HG03095 (cell line): ENCODE measurements at regions not wholly inside any gene's neighbourhood (a gene's known extent, or its start where the extent isn't known, plus 50 kb on each side); places are given as distances from the start of the nearest gene placed in this dataset.
"Not testable (repeated sequence)": the region's sequence is repeated elsewhere in the genome, so short reads cannot be mapped to it uniquely, and the experiment has no call there.

Experiments used
- ATAC-seq: cut with Tn5 transposase; IDR thresholded peaks from one replicate; pipeline ENCODE4 v1.9.1; 2021; ENCODE audit warnings: moderate library complexity; ENCODE audit not compliant: unreplicated experiment

DNA sequence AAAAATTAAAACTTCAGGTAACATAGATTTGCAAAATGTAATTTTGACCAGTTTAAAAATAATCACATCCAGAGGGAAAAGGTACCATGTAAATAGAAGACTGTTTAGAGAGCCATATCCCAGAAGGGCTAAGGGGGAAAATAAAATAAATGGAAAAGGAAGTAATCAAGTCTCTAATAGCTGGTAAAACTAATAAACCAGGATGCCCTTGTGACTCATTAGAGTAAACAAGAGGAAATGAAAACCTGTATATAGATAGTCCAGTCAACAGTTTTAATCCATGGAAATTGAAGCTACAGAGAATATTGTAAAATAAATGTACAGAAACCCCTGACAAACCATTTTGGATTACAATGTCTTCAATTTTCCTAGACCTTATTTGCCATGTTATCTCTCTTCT, 698.0 kb upstream of the RGS18 start:
- ATAC-seq: no peak

DNA sequence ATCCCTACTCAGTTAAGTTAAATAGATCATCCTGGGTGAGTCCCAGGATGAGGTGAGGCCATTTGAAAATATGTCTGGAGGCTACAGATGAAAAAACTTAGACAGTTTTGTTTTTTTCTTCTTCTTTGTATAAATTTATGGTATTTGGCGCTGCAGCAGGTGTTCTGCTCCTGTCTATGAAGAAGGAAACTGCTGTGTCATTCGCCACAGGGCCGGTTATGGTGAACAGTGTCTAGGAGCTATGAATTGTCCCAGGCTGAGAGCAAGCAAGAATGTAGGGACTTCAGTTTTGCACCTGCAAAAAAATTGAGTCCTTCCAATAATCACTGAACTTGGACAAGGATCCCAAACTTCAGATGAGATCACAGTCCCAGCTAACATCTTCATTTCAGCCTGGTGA, 674.3 kb upstream of the RGS18 start:
- no peak for ATAC-seq

DNA sequence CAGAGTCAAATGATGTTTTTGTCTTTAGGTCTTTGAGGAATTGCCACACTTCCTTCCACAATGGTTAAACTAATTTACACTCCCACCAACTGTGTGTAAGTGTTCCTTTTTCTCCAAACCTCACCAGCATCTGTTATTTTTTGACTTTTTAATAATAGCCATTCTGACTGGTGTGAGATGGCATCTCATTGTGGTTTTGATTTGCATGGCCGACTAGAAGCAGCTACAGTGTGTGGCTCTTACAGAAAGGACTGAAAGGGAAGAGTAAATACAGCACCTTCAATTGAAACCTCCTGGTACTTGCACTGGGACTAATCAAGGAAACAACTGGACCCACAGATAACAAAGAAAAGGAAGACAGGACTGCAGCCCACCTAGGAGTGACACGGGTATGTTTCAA, 668.0 kb upstream of the RGS18 start:
- ATAC-seq: no peak

DNA sequence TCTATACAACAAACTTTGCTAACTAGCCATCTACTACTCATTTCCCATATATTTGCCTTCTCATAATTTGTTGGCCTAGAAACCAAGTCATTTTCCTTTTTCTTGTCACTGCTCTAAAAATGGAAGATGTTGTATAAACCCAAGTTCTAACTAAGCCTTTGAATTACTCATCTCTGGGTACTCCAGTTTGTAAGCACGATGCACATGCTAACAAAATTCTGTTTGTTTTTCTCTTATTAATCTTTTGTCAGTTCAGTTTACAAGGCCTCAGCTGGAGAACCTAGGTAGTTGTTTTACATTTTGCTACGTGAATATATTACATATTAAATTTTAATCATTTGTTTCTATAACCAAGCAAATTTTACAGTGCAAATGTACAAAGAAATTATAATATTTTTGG, 663.2 kb upstream of the RGS18 start:
- ATAC-seq: no peak

DNA sequence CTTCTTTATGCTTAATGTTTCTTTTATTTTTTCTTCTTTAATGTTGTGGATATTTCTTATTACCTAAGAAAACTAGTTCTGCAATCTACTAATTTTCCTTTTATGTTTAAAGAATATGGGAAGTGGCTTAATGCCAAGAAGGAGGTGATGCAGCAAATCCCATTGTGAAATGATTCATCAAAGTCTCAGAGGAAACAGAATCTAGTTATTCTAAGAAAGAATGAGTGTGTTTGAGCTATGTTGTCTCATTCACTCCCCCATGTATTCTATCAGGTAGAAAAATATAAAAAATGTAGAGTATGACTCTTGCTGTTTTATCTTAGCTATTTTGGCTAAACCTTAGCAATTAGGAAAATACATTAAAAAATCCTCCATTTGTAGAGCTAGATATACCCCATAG, 659.9 kb upstream of the RGS18 start:
- no peak for ATAC-seq

DNA sequence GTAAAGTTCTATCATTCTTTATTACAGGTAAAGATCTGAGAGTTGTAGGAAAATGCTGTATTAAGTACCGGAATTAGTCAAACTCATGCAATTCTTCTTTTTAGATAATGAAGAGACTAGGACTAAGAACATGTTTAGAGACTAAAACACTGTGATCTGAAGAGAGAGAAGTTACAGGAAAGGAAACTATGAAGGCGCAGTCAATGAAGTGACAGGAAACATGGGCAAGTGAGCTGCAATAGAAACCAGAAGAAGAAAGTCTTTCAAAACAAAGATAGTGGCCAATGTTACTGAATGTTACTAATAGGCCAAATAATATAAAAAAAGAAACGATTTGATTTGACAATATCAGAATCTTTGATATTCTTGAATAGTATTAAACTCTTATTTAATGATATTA, 659.4 kb upstream of the RGS18 start:
- no peak for ATAC-seq

DNA sequence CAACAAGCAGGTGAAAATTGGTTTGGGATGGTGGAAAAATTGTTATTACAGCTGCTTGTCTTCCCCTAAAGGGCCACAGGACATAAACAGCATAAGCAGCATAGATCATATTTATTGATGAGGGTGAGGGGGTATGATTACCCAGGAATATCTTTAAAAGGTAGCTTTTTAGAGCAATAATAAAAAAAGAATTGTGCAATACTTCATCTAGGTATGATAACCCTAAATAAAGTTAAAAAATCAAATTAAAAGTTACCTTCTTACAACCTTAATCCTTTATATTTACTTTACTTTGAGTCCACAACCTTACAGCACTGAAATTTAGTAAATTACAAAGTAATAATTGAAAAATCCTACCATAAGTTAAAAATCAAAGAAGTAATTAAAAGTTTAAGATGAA, 653.3 kb upstream of the RGS18 start:
- ATAC-seq: no peak

DNA sequence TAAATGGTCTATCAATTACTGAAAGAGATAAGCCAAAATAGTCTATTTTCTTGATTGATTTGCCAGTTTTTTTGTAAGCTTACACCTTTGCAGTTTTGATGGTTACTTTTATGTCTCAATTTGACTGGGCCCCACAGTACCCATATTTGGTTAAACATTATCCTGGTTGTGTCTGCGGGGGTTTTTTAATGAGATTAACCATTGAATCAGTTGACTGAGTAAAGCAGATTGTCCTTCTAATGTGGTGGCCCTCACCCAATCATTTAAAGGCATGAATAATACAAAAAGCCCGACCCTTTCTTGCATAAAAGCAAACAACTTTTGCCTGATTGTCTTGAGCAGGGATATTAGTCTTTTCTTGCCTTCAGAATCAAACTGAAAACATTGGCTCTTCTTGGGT, 650.0 kb upstream of the RGS18 start:
- no peak for ATAC-seq

DNA sequence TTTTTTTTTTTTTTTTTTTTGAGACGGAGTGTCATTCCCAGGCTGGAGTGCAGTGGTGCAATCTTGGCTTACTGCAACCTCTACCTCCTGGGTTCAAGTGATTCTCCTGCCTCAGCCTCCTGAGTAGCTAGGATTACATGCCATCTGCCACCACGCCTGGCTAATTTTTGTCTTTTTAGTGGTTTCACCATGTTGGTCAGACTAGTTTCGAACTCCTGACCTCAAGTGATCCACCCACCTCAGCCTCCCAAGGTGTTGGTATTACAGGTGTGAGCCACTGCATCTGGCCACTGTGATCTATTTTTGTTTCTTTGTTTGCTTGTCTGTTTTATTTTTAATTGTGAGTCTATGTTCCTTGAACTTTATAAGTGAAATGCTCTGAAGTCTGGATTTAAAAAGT, 646.8 kb upstream of the RGS18 start:
- not testable (repeated sequence) for ATAC-seq

DNA sequence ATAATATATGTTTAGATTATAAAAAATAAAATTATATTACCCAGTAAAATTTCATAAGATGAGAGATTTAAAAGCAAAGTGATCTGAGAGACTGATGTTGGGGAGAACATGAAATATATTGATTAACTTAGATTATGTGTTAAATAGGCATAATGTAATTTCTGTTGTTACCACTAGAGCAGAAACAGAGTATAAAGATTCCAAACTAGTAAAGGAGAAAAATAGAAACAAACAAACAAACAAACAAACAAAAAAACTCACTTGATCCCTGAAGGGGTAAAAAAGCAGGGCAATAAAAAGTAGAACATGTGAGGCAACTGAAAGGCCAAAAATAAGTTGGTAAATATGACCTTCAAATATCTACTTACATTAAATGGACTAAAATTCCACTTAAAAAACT, 640.4 kb upstream of the RGS18 start:
- ATAC-seq: no peak

DNA sequence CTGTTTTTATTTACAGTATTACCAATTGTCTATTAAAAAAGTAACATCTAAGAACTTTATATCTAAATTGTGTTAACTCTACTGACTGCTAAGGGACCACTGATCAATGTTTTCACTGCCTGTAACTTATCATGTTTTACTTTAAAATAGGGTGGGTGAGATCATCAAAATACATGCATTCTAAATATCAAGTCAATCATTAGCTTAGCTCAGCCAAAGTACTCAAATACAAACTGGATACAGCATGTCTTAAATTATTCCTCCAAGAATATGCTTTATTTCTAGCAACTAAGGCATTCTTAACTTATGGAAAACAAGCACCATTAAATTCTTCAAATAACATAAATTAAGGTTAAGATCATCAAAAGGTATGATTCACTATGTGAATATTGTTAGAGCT, 638.7 kb upstream of the RGS18 start:
- no peak for ATAC-seq

DNA sequence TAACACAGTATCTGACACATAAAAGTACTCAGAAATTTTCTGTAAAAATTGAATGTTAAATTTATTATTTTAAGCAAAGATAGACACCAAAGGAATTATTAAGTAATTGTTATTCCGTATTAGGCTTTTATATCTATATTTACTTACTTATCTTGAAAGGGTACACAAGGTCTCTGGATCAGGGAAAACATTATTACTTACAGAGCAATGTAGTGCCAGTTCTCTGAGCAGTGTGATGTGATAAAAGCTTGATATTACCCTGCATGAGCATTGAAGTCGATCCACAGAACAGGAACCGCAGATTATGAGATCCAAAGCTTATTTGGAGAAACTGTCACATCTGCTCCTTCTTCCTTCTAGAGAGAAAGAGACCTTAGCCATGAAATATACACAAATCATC, 637.9 kb upstream of the RGS18 start:
- no peak for ATAC-seq

DNA sequence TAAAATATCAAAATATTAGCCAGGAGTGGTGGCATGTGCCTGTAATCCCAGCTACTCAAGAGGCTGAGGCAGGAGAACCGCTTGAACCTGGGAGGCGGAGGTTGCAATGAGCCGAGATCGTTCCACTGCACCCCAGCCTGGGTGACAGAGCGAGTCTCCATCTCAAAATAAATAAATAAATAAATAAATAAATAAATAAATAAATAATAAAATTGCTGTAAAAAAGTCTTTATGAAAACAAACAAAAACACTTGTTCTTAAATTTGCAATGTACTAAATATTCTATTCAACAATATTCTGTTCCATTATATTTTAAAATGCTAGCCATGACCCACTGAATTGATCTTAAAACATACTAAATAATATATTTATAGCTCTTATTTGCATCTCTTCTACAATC, 632.3 kb upstream of the RGS18 start:
- not testable (repeated sequence) for ATAC-seq

DNA sequence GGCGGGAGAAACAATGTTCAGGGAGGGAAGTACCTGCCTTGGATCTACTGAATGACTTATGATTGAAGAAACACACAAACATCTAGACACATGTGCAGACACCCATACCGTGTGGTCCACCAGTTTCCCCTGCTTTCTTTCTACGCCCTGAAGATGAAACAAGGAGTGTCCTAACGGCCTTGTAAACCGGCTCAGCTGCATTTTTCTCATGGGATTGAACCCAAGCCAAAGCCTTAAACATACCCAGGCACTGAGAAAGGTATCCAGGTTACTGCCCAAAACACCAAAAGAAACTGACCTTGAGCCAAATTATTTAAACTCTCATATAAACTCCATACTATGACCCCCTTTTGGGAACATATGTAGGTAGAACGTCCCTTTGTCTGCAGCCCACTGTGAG, 630.0 kb upstream of the RGS18 start:
- ATAC-seq: no peak

DNA sequence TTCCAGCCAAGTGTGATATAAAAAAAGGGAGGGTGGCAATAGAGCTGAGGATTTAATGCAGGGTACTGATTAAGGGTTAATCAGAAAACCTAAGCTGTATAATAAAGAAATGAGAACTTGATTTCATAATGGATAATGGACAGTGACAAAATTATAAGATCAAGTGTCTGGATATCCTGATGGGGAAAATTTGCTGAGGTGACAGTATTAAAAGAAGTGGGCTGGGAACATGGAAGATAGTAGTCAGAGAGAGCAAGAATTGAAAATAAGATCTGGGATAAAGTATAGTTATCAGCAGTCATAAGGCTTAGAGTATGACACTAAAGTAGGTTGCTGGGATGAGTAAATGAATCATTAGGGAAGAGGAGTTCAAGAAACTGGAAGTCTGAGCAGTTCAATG, 627.3 kb upstream of the RGS18 start:
- ATAC-seq: no peak

DNA sequence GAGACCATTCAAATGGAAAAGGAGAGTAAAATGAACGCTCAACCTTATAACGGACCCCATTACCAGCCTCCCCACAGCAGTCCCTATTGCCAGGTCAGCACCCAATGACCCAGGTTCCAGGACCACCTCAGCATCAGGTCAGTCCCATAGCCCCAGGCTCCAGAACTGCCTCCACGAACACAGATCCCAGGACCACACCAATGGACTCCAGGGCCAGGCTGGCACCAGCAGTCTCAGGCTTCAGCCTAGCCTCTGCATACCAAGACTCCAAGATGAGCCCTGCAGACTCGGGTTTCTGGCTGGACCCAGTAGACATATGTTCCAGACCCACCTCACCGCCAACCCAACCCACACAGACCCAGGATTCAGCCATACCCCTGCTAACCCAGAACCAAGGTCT, 625.0 kb upstream of the RGS18 start:
- ATAC-seq: no peak

DNA sequence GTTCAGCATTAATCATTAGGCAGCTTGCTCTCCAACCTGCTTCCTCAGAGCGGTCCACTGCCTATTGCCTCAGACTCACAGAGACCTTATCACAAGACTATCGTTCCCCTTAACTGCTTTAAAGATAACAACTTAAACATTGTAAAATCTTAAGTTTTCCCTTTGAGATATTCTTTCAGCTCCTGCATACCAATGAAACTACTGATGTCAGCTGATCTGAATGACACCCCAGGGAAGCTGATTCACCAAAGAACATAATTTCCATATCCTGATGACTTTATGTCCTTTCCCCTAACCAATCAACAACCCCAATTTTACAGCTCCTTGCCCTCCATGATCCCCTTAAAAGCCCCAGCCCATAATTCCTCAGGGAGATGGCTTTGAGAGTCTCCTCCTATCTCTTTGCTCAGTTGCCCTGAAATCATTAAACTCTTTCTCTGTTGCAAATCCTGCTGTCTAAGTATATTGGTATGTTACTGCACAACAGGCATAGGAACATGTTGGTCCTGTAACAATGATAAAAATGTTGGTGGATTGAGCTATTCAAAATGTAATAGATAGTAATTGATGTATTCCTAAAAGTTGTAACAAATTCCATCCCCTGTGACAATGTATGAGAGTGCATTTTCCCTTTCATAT, 621.4 kb upstream of the RGS18 start:
- no peak for ATAC-seq

DNA sequence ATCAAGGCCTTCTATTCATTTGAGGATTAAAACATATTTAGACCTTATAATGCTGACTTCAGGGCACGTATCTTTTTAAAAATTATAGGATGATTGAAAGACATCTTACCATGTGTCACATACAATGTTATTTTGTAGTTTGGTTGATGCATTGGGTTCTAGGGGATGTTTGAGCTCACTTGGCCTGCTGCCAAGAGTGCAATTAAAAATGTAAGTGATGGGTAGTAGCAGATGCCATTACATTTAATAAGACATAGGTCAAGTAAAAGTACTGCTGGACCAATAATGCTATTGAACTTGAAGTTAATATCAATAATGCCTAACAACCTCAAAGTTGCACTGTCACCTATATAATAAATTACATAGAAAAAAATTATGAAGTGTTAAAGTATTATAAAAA, 616.5 kb upstream of the RGS18 start:
- ATAC-seq: no peak

DNA sequence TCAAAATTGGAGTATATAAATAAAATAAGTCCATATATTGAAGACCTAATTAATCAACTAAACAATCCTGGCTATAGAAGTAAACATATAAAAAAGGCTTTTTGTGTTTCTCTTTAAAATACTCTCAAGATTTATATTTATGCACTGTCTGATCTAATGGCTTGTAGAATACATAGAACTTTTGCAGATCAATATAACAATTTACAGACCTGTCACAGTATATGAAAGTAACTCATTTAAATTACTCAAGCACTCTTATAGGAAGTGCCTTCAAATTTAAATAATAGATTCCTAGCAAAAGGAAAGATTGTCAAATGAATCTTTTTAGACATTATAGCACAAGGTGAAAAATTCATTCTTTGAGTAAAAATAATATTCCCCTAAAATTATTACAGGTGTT, 615.8 kb upstream of the RGS18 start:
- ATAC-seq: no peak

DNA sequence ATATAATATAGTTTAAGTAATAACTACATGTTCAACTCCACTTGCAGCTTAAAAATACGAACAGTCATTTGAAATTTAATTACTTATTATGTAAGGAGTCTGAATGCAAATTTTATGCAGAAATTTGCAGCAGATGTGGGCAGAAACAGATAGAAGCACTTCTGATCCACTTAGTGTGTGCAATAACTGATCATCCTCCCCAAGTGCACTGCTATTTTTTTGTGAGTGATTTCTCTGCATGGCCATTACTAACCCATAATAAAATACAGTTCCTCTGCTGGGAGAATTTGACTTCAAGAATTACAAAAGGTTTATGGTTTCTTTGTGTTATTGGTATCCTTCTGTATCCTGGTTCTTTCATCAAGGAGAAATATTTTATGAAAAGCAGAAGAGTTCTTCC, 611.5 kb upstream of the RGS18 start:
- no peak for ATAC-seq

DNA sequence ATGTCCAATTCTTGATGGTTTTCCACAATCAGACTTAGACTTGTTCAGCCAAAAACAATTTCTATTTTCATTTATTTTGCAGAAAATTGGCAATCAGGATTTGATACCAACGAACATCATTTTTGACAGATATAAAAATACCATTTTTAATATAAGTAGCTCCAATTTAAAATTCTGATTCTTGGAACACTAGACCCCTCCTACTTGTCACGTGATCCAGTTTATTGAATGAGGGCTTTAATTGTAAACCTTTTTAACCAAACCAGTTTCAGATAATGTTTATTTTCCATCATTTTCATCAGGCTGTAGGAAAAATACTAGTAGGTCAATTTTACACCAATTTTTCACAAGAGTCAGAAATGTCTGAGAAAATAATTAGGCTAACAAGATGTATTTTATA, 607.2 kb upstream of the RGS18 start:
- no peak for ATAC-seq

DNA sequence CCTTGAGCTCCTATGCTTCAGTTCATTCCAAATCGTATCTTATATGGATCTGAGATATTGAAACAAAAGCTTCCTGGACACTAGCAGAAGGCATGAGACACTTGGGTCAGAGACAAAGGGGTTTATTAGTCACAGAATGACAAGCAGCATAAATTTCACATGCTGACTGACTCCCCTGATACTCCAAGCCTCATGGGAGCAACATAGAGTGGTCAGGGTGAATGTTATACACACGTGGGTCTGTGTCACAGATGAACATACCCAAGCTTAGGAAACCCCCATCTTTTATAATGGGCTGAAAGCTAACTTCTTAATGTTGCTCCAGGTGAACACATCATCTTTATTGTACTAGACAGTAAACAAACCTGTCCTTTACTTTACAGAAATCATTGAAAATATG, 599.9 kb upstream of the RGS18 start:
- ATAC-seq: no peak

DNA sequence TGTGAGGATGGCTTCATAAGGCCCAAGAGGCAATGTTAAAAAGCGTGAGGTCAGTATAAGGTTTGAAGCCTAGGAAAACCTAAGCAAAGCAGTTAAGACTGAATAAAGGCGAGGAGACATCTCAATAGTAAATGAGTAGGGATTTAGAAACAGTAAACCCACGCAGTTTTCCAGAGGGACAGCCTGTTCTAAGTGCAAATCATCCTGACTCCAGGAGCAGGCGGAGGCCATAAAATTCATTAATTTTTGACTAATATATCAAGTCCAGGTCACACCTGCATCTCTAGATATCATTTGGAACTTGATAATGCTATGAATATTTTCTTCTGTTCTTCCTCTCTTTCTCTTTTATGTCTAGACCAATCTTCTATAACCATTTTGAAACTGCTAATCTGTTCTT, 597.0 kb upstream of the RGS18 start:
- ATAC-seq: no peak

DNA sequence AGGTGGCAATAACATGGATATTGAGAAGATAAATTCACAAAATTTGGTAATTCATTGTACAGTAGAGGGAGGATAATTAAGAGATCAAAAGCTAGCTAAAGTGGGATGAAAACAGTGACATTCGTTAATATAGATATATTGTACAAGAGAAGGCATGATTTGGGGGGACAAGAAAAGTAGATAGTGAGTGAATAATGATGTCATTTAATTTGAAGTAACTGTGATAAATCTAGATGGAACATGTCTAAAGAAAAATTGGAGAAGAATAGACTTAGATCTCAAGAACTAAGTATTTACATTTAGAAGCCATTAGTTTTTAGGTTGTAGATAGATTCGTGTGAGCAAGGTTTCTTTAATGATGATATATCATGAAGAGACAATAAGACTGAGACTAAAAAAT, 594.0 kb upstream of the RGS18 start:
- no peak for ATAC-seq
